Stimulated activated naive CD8-positive, alpha-beta T cell treated with anti-CD3 and anti-CD28 coated beads, Interleukin-15, Interleukin-2, amounts not matched to agents 100 U/mL and 50 U/mL, for 24 hours (primary cell): ENCODE measurements at regions not wholly inside any gene's neighbourhood (a gene's known extent, or its start where the extent isn't known, plus 50 kb on each side); places are given as distances from the start of the nearest gene placed in this dataset.
"Not testable (repeated sequence)": the region's sequence is repeated elsewhere in the genome, so short reads cannot be mapped to it uniquely, and the experiment has no call there.

Source experiments
- ATAC-seq: fragments of 150-1000 bp; cut with Tn5 transposase; one replicate; pipeline ENCODE4 v1.10.0; 2021
- DNase-seq: peaks from one replicate; pipeline ENCODE4 v3.0.0; 2021

- DNase-seq (no peak), ATAC-seq (no peak)
These were observed 284.5 kb downstream of the TMEM38B start for GRCh38 chr9:105978826-105979225.

- DNase-seq (no peak), ATAC-seq (no peak)
These were observed 284.9 kb downstream of the TMEM38B start for GRCh38 chr9:105979290-105979689.

- no peak for ATAC-seq
These were observed 290.4 kb downstream of the TMEM38B start for GRCh38 chr9:105984714-105985113.

GRCh38 chr9:105993116-105993854, 298.9 kb downstream of the TMEM38B start:
- no peak for ATAC-seq
- no peak for DNase-seq

More at GRCh38 chr9:105984714-105985113, 290.4 kb downstream of the TMEM38B start:
- no peak for DNase-seq

- DNase-seq (no peak), ATAC-seq (no peak)
These were observed 299.8 kb downstream of the TMEM38B start for GRCh38 chr9:105993921-105994715.

- no peak for ATAC-seq
- DNase-seq: no peak
These were observed 300.6 kb downstream of the TMEM38B start for GRCh38 chr9:105994970-105995369.

- ATAC-seq (no peak), DNase-seq (no peak)
These were observed 322.9 kb downstream of the TMEM38B start for GRCh38 chr9:106017198-106017740.

GRCh38 chr9:106019039-106019680, 324.8 kb downstream of the TMEM38B start:
- DNase-seq (no peak), ATAC-seq (no peak)

- ATAC-seq: no peak
- no peak for DNase-seq
These were observed 325.4 kb downstream of the TMEM38B start for GRCh38 chr9:106019702-106020101.

GRCh38 chr9:106020186-106020585, 325.8 kb downstream of the TMEM38B start:
- DNase-seq (no peak), ATAC-seq (no peak)

GRCh38 chr9:106023455-106023854, 329.1 kb downstream of the TMEM38B start:
- DNase-seq (no peak), ATAC-seq (no peak)

GRCh38 chr9:106025453-106025852, 331.1 kb downstream of the TMEM38B start:
- DNase-seq: no peak
- ATAC-seq: no peak

- not testable (repeated sequence) for ATAC-seq, DNase-seq
These were observed 335.8 kb downstream of the TMEM38B start for GRCh38 chr9:106030146-106030545.

- ATAC-seq: no peak
- DNase-seq: no peak
These were observed 338.6 kb downstream of the TMEM38B start for GRCh38 chr9:106032978-106033377.

GRCh38 chr9:106035806-106036205, 341.5 kb downstream of the TMEM38B start:
- DNase-seq (no peak), ATAC-seq (no peak)

- ATAC-seq: no peak
- DNase-seq: no peak
These were observed 344.1 kb downstream of the TMEM38B start for GRCh38 chr9:106038266-106039001.

- ATAC-seq (no peak), DNase-seq (no peak)
These were observed 345.0 kb downstream of the TMEM38B start for GRCh38 chr9:106039151-106039935.

GRCh38 chr9:106041920-106042319, 347.6 kb downstream of the TMEM38B start:
- not testable (repeated sequence) for DNase-seq, ATAC-seq

- no peak for ATAC-seq
These were observed 357.2 kb downstream of the TMEM38B start for GRCh38 chr9:106051545-106051944.

GRCh38 chr9:106052166-106052565, 357.8 kb downstream of the TMEM38B start:
- DNase-seq (no peak), ATAC-seq (no peak)

More at GRCh38 chr9:106051545-106051944, 357.2 kb downstream of the TMEM38B start:
- DNase-seq: no peak

- no peak for ATAC-seq
- no peak for DNase-seq
These were observed 358.4 kb downstream of the TMEM38B start for GRCh38 chr9:106052735-106053134.
